22Rv1 (cell line): ENCODE measurements at regions not wholly inside any gene's neighbourhood (a gene's known extent, or its start where the extent isn't known, plus 50 kb on each side); places are given as distances from the start of the nearest gene placed in this dataset.
"Not testable (repeated sequence)": the region's sequence is repeated elsewhere in the genome, so short reads cannot be mapped to it uniquely, and the experiment has no call there.

Source experiments
- ZFX ChIP-seq: fragments of 450-650 bp; IDR thresholded peaks from 2 replicates; pipeline ENCODE4 v1.6.1; 2017; ENCODE audit warnings: antibody characterized with exemption, borderline replicate concordance
- TF ChIP-seq, protein P1 (sequence below): fragments of 450-650 bp; IDR thresholded peaks from 2 replicates; pipeline ENCODE4 v1.5.1; 2017; ENCODE audit warnings: mild to moderate bottlenecking

GRCh38 chr10:27296285-27296684 is 55.7 kb upstream of the ACBD5 start:
- TF ChIP-seq, protein P1, sequence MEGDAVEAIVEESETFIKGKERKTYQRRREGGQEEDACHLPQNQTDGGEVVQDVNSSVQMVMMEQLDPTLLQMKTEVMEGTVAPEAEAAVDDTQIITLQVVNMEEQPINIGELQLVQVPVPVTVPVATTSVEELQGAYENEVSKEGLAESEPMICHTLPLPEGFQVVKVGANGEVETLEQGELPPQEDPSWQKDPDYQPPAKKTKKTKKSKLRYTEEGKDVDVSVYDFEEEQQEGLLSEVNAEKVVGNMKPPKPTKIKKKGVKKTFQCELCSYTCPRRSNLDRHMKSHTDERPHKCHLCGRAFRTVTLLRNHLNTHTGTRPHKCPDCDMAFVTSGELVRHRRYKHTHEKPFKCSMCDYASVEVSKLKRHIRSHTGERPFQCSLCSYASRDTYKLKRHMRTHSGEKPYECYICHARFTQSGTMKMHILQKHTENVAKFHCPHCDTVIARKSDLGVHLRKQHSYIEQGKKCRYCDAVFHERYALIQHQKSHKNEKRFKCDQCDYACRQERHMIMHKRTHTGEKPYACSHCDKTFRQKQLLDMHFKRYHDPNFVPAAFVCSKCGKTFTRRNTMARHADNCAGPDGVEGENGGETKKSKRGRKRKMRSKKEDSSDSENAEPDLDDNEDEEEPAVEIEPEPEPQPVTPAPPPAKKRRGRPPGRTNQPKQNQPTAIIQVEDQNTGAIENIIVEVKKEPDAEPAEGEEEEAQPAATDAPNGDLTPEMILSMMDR, result not testable (repeated sequence)
- TF ChIP-seq ZFX, result not testable (repeated sequence)
